HG02588 (cell line): ENCODE measurements at regions not wholly inside any gene's neighbourhood (a gene's known extent, or its start where the extent isn't known, plus 50 kb on each side); places are given as distances from the start of the nearest gene placed in this dataset.
"Not testable (repeated sequence)": the region's sequence is repeated elsewhere in the genome, so short reads cannot be mapped to it uniquely, and the experiment has no call there.

Experiments used
- ATAC-seq: cut with Tn5 transposase; IDR thresholded peaks from one replicate; pipeline ENCODE4 v1.9.1; 2021; ENCODE audit warnings: mild to moderate bottlenecking, moderate library complexity; ENCODE audit not compliant: unreplicated experiment

DNA sequence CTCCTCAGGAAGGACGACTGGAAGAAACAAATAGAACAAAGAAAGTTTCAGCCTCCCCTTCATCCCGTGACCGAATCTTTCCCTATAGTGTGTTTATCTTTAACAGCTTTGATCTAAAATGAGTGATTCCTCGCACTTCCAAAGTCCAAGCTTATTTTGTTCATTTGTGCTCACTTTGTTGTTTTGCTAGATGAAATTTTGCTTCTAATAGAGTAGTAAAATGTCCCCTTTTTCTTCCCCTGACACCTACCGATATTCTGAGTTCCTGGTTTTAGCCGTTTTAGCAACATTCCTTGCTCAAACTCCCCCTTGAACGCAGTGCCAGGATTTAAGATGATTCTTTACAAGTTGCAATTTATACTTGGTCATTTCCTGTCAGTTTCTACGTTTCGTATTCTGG lies 204.2 kb downstream of the FGF9 start:
- ATAC-seq = no peak

GRCh38 chr13:21879263-21879914 lies 208.5 kb downstream of the FGF9 start:
- no peak for ATAC-seq

GRCh38 chr13:21882766-21883165 lies 211.9 kb downstream of the FGF9 start:
- ATAC-seq = no peak

DNA sequence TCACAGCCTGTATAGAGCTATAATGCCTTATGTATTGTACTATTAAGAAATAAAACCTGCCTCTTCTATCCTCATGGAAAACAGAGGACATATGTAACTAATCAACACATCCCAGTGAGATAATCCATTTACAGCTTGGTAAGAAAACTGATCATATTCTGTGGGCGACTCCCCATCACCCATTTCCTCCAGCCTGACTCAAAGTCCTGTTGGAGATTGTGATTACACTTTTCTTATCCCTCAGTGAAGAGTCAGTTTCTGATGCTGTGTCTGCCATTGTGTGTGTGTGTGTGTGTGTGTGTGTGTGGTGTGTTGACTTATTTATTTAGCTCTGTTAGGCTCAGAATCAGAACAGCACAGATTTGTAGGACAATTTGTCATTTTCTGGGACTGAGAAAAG lies 212.8 kb downstream of the FGF9 start:
- ATAC-seq = no peak

GRCh38 chr13:21884299-21884909 lies 213.5 kb downstream of the FGF9 start:
- ATAC-seq = no peak

DNA sequence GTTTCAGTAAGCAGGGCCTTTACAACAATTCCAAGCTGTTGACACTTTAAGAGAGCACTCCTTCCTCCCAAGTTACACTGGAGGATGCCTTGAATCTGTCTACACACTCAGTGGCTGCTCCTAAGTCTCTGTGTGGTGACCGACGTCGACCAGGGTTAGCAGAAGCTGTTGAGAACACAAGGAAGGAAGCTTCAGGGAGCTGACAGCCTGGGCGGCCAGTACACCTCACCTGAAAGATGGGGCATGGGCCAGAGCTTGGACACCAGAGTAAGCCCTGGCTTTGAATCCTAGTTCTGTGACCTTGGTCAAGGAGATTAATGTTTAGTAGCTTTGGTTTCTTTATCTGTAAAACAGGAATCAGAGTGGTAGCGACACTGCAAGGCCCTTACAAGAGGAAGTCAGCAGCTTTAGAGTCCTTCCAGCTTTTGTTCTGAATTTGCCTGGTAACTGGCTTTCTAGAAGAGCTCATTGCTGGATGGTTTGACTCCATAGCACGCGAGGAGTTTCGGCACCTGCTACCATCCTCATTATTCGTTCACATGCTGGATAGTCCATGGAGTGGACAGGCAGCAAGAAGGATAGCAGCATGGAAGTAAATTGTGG lies 214.2 kb downstream of the FGF9 start:
- ATAC-seq = no peak

DNA sequence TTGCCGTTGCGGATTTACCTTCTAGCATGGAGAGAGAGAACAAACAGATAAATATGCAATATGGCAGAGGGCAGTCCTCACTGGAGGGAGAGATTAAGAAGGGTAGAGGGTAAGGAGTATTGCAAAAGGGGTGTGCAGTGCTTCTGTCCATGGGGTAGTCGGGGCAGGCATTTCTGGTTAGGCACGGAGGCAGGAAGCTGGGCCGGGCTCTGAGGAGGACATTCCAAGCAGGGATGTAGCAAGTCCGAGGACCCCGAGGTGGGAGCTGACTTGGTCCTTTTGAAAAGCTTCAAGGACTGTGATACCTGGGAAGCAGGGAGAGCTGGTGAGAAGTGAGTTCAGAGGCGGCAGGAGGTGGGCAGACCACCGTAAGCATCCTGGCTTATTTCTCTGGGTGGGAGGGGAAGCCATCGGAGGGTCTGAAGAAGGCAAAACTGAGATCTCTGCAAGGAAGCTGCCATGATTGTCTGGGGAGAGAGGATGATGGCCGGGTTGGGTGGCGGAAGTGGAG lies 214.9 kb downstream of the FGF9 start:
- ATAC-seq = no peak

DNA sequence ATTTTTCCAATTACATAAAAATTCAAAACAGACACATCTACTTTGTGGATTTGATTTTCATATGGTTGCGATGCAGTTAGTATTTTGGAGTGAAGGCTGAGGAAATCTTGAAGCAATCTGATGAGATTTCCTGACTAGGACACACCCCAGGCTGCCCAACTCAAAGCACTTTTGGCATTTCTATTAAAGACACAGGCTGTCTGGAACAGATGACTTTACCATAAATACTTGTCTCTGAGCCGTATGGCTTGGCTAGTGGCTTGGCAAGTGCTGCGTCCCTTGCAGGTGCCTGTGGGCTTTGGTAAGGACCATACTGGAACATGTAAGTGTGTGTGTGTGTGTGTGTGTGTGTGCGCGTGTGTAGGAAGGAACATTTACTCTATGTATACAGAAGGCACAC lies 218.8 kb downstream of the FGF9 start:
- no peak for ATAC-seq

DNA sequence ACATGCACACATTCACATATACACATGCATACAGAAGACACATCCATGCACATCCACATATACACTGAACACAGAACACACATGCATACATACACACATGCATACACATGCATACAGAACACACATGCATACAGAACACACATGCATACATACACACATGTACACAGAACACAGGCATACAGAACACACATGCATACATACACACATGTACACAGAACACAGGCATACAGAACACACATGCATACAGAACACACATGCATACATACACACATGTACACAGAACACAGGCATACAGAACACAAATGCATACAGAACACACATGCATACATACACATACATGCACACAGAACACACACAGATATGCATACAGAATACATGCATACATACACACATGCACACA lies 219.3 kb downstream of the FGF9 start:
- not testable (repeated sequence) for ATAC-seq

DNA sequence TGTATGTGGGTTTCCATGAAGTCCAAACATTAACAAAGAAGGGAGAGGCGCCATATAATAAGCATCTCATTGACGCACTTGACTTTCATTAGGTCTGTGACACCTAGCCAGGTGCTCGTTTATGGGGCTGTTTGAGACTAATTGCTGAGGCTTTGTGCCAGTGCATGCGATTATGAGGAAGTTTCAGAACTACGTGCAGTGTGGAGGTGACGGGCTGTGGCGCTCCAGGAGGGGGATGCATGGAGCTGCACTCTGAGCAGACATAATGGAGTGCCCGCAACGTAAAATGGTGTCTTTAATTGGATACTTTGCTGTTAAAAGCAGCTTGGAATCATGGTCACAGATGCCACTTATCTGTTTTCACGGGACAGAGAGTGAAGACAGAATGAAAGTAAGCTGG lies 223.2 kb downstream of the FGF9 start:
- ATAC-seq = no peak

- ATAC-seq = no peak
Observed at GRCh38 chr13:21894703-21895699, 224.1 kb downstream of the FGF9 start.

DNA sequence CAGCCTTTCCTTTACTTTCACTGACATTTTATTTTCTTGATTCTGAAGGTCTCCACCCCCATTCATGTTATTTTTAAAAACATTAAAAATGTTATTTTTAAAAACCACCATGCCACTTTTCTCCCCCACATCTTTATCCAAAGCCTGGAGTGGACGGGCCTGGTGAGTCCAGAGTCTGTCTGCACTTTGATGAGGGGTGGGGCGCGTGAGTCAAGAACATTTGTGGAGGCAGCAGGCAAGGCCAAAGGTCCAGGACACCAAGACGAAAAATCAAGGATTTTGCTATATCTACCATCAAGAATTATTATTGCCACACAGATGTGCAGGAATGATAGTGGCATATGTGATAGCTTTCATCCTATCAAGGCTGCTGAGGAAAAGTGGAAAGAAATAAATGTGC lies 224.9 kb downstream of the FGF9 start:
- no peak for ATAC-seq

DNA sequence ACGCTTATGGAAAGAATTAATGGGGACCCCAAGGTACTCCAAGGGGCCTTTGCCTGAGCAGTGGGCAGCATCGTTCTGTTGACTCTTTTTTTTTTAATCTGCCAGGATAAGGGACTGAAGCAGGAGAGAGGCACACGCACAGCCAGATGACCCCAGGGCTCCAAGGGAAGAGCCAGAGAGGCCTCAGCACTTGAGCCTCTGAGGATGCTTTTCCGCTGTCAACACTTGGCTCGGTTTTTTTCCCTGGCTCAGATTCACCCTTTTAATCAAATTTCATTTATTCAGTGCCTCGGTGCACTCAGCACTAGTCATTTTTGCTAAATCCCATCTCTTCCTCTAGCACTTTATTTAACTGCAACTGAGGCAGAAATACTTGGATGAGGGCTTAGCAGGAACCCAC lies 226.3 kb downstream of the FGF9 start:
- ATAC-seq = no peak

- ATAC-seq = no peak
Observed at GRCh38 chr13:21898459-21898858, 227.6 kb downstream of the FGF9 start.

GRCh38 chr13:21898945-21899344 lies 228.1 kb downstream of the FGF9 start:
- ATAC-seq = no peak

DNA sequence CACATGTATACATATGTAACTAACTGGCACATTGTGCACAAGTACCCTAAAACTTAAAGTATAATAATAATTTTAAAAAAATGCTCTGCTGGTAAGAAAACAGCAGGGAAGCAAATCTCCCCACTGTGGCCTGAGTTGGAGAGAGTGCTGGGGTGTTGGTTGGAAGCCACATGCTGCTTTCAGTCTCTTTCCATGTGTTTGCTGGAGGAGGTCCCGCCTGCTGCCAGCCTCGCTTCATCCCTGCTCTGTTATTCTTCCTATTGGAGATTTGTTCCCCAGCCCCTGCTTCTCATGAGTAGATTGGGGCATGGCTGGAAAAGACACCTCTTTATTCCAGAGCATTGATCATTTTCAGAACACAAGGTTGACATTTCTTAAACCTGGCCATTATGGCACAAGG lies 230.5 kb downstream of the FGF9 start:
- no peak for ATAC-seq

GRCh38 chr13:21901811-21902708 lies 231.2 kb downstream of the FGF9 start:
- ATAC-seq = no peak

GRCh38 chr13:21902709-21903098 lies 231.8 kb downstream of the FGF9 start:
- ATAC-seq = no peak

DNA sequence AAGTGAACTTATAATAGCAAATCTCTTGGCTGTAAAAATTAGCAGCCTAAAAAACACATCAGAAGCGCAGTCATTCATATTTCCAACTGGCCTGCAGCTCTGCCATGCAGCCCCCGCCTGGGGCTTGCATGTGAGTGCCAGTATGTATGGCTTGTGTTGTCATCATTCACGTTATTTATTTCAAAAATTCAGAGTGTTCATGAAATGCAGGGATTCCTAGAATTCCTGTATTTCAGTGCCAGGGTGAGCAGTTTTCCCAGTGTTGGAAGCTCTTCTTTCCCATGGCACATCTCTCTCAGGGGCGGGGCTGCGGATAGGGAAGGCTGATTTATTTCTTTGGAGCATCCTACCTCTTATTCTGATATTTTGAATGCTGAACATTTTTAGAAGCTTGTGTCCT lies 234.6 kb downstream of the FGF9 start:
- ATAC-seq = no peak

GRCh38 chr13:21909331-21909730 lies 238.5 kb downstream of the FGF9 start:
- no peak for ATAC-seq
